ENCODE measurements at regions not wholly inside any gene's neighbourhood (a gene's known extent, or its start where the extent isn't known, plus 50 kb on each side); places are given as distances from the start of the nearest gene placed in this dataset.

DNA sequence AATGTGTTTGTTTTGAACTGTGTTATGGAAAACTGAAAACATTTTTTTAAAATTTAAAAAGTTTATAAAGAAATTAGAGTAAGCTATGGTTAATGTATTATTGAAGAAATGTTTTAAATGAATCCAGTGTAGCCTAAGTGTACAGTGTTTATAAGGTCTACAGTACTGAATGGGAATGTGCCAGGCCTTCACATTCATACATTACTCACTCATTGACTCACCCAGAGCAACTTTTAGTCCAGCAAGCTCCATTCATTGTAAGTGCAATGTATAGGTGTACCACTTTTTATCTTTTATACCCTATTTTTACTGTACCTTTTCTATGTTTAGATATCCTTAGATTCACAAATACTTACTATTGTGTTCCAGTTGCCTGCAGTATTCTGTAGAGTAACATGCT lies 215.1 kb upstream of the THUMPD2 start:
- Histone ChIP-seq H3K27me3 (replicated peaks in 1 of 4; ENCODE audit: control extremely low read depth in 1 of 4, control insufficient read depth in 3 of 4, insufficient read depth in 4 of 4, low read length in 3 of 4) (no peaks in the 10 kb centered on the region), H3K4me3 (ENCODE audit: control extremely low read depth in 1 of 5, extremely low read depth in 1 of 5, insufficient read depth in 1 of 5, low read depth in 2 of 5, low read length in 4 of 5) (no peak overlapping the region), H3K9me3 (ENCODE audit: control extremely low read depth in 1 of 3, control insufficient read depth in 2 of 3, insufficient read depth in 1 of 3, low read length in 2 of 3) (no peaks in the 10 kb centered on the region), H3K36me3 (replicated peaks in 1 of 2; ENCODE audit: control extremely low read depth in 1 of 2, control insufficient read depth in 1 of 2, extremely low read depth in 1 of 2, insufficient read depth in 2 of 2, low read length in 1 of 2) (no peaks in the 10 kb centered on the region), H3K4me1 (ENCODE audit: control insufficient read depth in 2 of 2, insufficient read depth in 2 of 2, low read length in 2 of 2) (no peaks in the 10 kb centered on the region), H3K79me2 (ENCODE audit: control insufficient read depth, insufficient read depth, low read length) (no peaks in the 10 kb centered on the region), H3K4me2 (replicated peaks; ENCODE audit: low read depth, low read length, poor library complexity, severe bottlenecking) (no peak overlapping the region), H3K27ac (ENCODE audit: low read length in 2 of 2) (no peak overlapping the region), H4K20me1 (ENCODE audit: control insufficient read depth, insufficient read depth, low read length, poor library complexity, severe bottlenecking) (no peaks in the 10 kb centered on the region), H2AFZ (ENCODE audit: insufficient read depth, low read depth, low read length, poor library complexity, severe bottlenecking) (no peak overlapping the region), H3K9ac (ENCODE audit: low read length) (no peak overlapping the region)
- H3K4me1 Mint-ChIP-seq: no peaks in the 10 kb centered on the region
- intact Hi-C loops (cut with micrococcal nuclease): no loop called here
- no peak overlapping the region for H3K4me3 Mint-ChIP-seq
- no peak overlapping the region for H3K27ac Mint-ChIP-seq
- ATAC-seq (ENCODE audit: low read depth) (no peak), DNase-seq (no peak)
- POLR2A ChIA-PET: no interaction called here
- no peaks in the 10 kb centered on the region for H3K9me3 Mint-ChIP-seq (ENCODE audit: insufficient read depth)
- CTCF ChIA-PET: no interaction called here
- no peaks in the 10 kb centered on the region for H3K27me3 Mint-ChIP-seq
- TF ChIP-seq, protein P1, sequence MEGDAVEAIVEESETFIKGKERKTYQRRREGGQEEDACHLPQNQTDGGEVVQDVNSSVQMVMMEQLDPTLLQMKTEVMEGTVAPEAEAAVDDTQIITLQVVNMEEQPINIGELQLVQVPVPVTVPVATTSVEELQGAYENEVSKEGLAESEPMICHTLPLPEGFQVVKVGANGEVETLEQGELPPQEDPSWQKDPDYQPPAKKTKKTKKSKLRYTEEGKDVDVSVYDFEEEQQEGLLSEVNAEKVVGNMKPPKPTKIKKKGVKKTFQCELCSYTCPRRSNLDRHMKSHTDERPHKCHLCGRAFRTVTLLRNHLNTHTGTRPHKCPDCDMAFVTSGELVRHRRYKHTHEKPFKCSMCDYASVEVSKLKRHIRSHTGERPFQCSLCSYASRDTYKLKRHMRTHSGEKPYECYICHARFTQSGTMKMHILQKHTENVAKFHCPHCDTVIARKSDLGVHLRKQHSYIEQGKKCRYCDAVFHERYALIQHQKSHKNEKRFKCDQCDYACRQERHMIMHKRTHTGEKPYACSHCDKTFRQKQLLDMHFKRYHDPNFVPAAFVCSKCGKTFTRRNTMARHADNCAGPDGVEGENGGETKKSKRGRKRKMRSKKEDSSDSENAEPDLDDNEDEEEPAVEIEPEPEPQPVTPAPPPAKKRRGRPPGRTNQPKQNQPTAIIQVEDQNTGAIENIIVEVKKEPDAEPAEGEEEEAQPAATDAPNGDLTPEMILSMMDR (IDR thresholded peaks at IDR 0.05): no peak
- TF ChIP-seq EZH2 (IDR thresholded peaks at IDR 0.05; ENCODE audit: borderline replicate concordance, insufficient read depth, low read depth, low read length, poor library complexity, severe bottlenecking): no peak

DNA sequence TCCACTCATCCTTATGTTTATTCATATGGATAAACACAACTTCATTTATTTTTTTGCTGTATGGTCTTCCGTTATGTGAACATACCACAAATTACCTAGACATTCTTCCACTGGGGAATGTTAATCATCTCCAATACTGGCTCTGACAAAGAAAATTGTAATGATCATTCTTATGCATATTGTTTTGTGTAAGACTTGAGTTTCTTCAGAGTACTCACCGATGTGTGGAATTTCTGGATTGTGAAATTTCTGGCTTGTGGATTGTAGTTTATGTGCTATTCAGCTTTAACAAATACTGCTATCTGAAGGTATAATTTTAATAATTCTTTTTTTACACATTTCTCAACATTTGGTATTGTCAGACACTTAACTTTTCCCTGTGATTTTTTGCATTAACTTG lies 212.2 kb upstream of the THUMPD2 start:
- no peaks in the 10 kb centered on the region for H3K9me3 Mint-ChIP-seq (ENCODE audit: insufficient read depth)

More for the DNA sequence above, 212.2 kb upstream of the THUMPD2 start:
- H3K4me1 ChIP-seq (ENCODE audit: control insufficient read depth in 2 of 2, insufficient read depth in 2 of 2, low read length in 2 of 2): no peaks in the 10 kb centered on the region
- H3K36me3 ChIP-seq (replicated peaks in 1 of 2; ENCODE audit: control extremely low read depth in 1 of 2, control insufficient read depth in 1 of 2, extremely low read depth in 1 of 2, insufficient read depth in 2 of 2, low read length in 1 of 2): no peaks in the 10 kb centered on the region
- no peak for ATAC-seq (ENCODE audit: low read depth)
- POLR2A ChIA-PET: no interaction called here
- no peaks in the 10 kb centered on the region for H3K27me3 Mint-ChIP-seq
- WGBS (ENCODE audit: insufficient coverage): no CpG with 5 or more reads among the region's 2 CpGs
- no peak overlapping the region for H3K27ac ChIP-seq (ENCODE audit: low read length in 2 of 2)
- DNase-seq: no peak
- H3K27ac Mint-ChIP-seq: no peak overlapping the region
- H3K79me2 ChIP-seq (ENCODE audit: control insufficient read depth, insufficient read depth, low read length): no peaks in the 10 kb centered on the region
- no peaks in the 10 kb centered on the region for H3K27me3 ChIP-seq (replicated peaks in 1 of 4; ENCODE audit: control extremely low read depth in 1 of 4, control insufficient read depth in 3 of 4, insufficient read depth in 4 of 4, low read length in 3 of 4)
- H3K9ac ChIP-seq (ENCODE audit: low read length): no peak overlapping the region
- no peaks in the 10 kb centered on the region for H3K9me3 ChIP-seq (ENCODE audit: control extremely low read depth in 1 of 3, control insufficient read depth in 2 of 3, insufficient read depth in 1 of 3, low read length in 2 of 3)
- H2AFZ ChIP-seq (ENCODE audit: insufficient read depth, low read depth, low read length, poor library complexity, severe bottlenecking): no peak overlapping the region
- H3K4me2 ChIP-seq (replicated peaks; ENCODE audit: low read depth, low read length, poor library complexity, severe bottlenecking): no peak overlapping the region
- no peaks in the 10 kb centered on the region for H4K20me1 ChIP-seq (ENCODE audit: control insufficient read depth, insufficient read depth, low read length, poor library complexity, severe bottlenecking)
- intact Hi-C loops (cut with micrococcal nuclease): no loop called here
- H3K4me3 Mint-ChIP-seq: no peak overlapping the region
- no peak overlapping the region for H3K4me3 ChIP-seq (ENCODE audit: control extremely low read depth in 1 of 5, extremely low read depth in 1 of 5, insufficient read depth in 1 of 5, low read depth in 2 of 5, low read length in 4 of 5)
- TF ChIP-seq EZH2 (IDR thresholded peaks at IDR 0.05; ENCODE audit: borderline replicate concordance, insufficient read depth, low read depth, low read length, poor library complexity, severe bottlenecking): no peak
- TF ChIP-seq, protein P1 (IDR thresholded peaks at IDR 0.05): no peak
- H3K4me1 Mint-ChIP-seq: no peaks in the 10 kb centered on the region
- CTCF ChIA-PET: no interaction called here

Data from B cell (primary cell).